ENCODE measurements at regions not wholly inside any gene's neighbourhood (a gene's known extent, or its start where the extent isn't known, plus 50 kb on each side); places are given as distances from the start of the nearest gene placed in this dataset.
A peak's percentile ranks its signal among the peaks of the same experiment; 100 is the strongest.

GRCh38 chr17:71237903-71238538, 882.8 kb upstream of the SOX9 start:
- DNase-seq: peak; percentile 69

- no peak for DNase-seq
Observed at GRCh38 chr17:71247441-71248015, 873.3 kb upstream of the SOX9 start.

GRCh38 chr17:71251276-71251675, 869.5 kb upstream of the SOX9 start:
- no peak for DNase-seq

GRCh38 chr17:71251951-71252350, 868.9 kb upstream of the SOX9 start:
- no peak for DNase-seq

- no peak for DNase-seq
Observed at GRCh38 chr17:71252436-71252835, 868.4 kb upstream of the SOX9 start.

- DNase-seq: no peak
Observed at GRCh38 chr17:71257096-71257495, 863.7 kb upstream of the SOX9 start.

- no peak for DNase-seq
Observed at GRCh38 chr17:71260366-71260940, 860.4 kb upstream of the SOX9 start.

GRCh38 chr17:71262586-71262985, 858.2 kb upstream of the SOX9 start:
- DNase-seq: no peak

GRCh38 chr17:71267668-71268067, 853.2 kb upstream of the SOX9 start:
- DNase-seq: no peak

- DNase-seq: no peak
Observed at GRCh38 chr17:71269201-71269600, 851.6 kb upstream of the SOX9 start.

- DNase-seq: no peak
Observed at GRCh38 chr17:71273441-71273840, 847.4 kb upstream of the SOX9 start.

GRCh38 chr17:71276079-71276478, 844.7 kb upstream of the SOX9 start:
- DNase-seq: no peak

- no peak for DNase-seq
Observed at GRCh38 chr17:71283486-71283885, 837.3 kb upstream of the SOX9 start.

- DNase-seq: no peak
Observed at GRCh38 chr17:71284032-71284755, 836.6 kb upstream of the SOX9 start.

GRCh38 chr17:71286625-71287024, 834.2 kb upstream of the SOX9 start:
- no peak for DNase-seq

- DNase-seq: no peak
Observed at GRCh38 chr17:71287071-71287823, 833.6 kb upstream of the SOX9 start.

GRCh38 chr17:71292006-71292405, 828.8 kb upstream of the SOX9 start:
- no peak for DNase-seq

GRCh38 chr17:71296005-71296404, 824.8 kb upstream of the SOX9 start:
- no peak for DNase-seq

GRCh38 chr17:71301063-71301462, 819.8 kb upstream of the SOX9 start:
- no peak for DNase-seq

- no peak for DNase-seq
Observed at GRCh38 chr17:71302721-71303549, 817.9 kb upstream of the SOX9 start.

- DNase-seq: no peak
Observed at GRCh38 chr17:71304498-71305158, 816.2 kb upstream of the SOX9 start.

GRCh38 chr17:71313866-71314265, 807.0 kb upstream of the SOX9 start:
- no peak for DNase-seq
